ENCODE measurements at regions not wholly inside any gene's neighbourhood (a gene's known extent, or its start where the extent isn't known, plus 50 kb on each side); places are given as distances from the start of the nearest gene placed in this dataset.

GRCh38 chr13:106628936-106629659 is 61.2 kb upstream of the ARGLU1 start:
- POLR2A ChIA-PET (ENCODE audit: low non-redundant PET) = interaction anchor here (0.7 kb wide), 1 partner anchor 21 kb away, joined by 4 read pairs; no protein-coding TSS in a partner anchor
- Histone ChIP-seq H3K4me3 (ENCODE audit: low read depth, low read length, poor library complexity, severe bottlenecking) (no peak overlapping the region), H3K27me3 (replicated peaks; ENCODE audit: insufficient read depth, low read depth, low read length, poor library complexity) (peaks cover 22% of the 10 kb centered on the region), H3K27ac (ENCODE audit: low read depth, low read length, poor library complexity, severe bottlenecking) (no peak overlapping the region), H3K9me3 (ENCODE audit: low read depth, low read length, poor library complexity, severe bottlenecking) (no peaks in the 10 kb centered on the region), H3K4me1 (ENCODE audit: insufficient read depth, low read length, poor library complexity, severe bottlenecking) (no peaks in the 10 kb centered on the region), H3K36me3 (ENCODE audit: insufficient read depth, low read length, poor library complexity, severe bottlenecking) (no peaks in the 10 kb centered on the region)
- TF ChIP-seq EZH2 (IDR thresholded peaks at IDR 0.05; ENCODE audit: borderline replicate concordance, low read depth, low read length, poor library complexity, severe bottlenecking) = no peak
- TF ChIP-seq CTCF (conservative IDR thresholded peaks at IDR 0.05; ENCODE audit: low read depth, low read length) = no peak
- intact Hi-C loops (cut with micrococcal nuclease; ENCODE audit: unreplicated experiment) = loop anchor here (10.0 kb wide), 1 partner anchor 496 kb away; no protein-coding TSS in a partner anchor
- CTCF ChIA-PET = no interaction called here
- no TSS peak for BruUV-seq (replicated peaks)
- DNase-seq (ENCODE audit: low spot score) = no peak

- Histone ChIP-seq H3K36me3 (ENCODE audit: insufficient read depth, low read length, poor library complexity, severe bottlenecking) (no peaks in the 10 kb centered on the region), H3K4me3 (ENCODE audit: low read depth, low read length, poor library complexity, severe bottlenecking) (no peak overlapping the region), H3K27me3 (replicated peaks; ENCODE audit: insufficient read depth, low read depth, low read length, poor library complexity) (peaks cover 48% of the 10 kb centered on the region), H3K4me1 (ENCODE audit: insufficient read depth, low read length, poor library complexity, severe bottlenecking) (no peaks in the 10 kb centered on the region), H3K9me3 (ENCODE audit: low read depth, low read length, poor library complexity, severe bottlenecking) (no peaks in the 10 kb centered on the region), H3K27ac (ENCODE audit: low read depth, low read length, poor library complexity, severe bottlenecking) (no peak overlapping the region)
- no TSS peak for BruUV-seq (replicated peaks)
- no peak for TF ChIP-seq EZH2 (IDR thresholded peaks at IDR 0.05; ENCODE audit: borderline replicate concordance, low read depth, low read length, poor library complexity, severe bottlenecking)
- TF ChIP-seq CTCF (conservative IDR thresholded peaks at IDR 0.05; ENCODE audit: low read depth, low read length) = no peak
- DNase-seq (ENCODE audit: low spot score) = no peak
- ChIA-PET CTCF (no interaction called here), POLR2A (ENCODE audit: low non-redundant PET) (no interaction called here)
- intact Hi-C loops (cut with micrococcal nuclease; ENCODE audit: unreplicated experiment) = loop anchor here (10.0 kb wide), 1 partner anchor 498 kb away; no protein-coding TSS in a partner anchor
Observed at GRCh38 chr13:106626473-106626872, 58.5 kb upstream of the ARGLU1 start.

- H3K36me3 ChIP-seq (ENCODE audit: insufficient read depth, low read length, poor library complexity, severe bottlenecking) = no peaks in the 10 kb centered on the region
- no peaks in the 10 kb centered on the region for H3K9me3 ChIP-seq (ENCODE audit: low read depth, low read length, poor library complexity, severe bottlenecking)
- no peaks in the 10 kb centered on the region for H3K4me1 ChIP-seq (ENCODE audit: insufficient read depth, low read length, poor library complexity, severe bottlenecking)
- H3K27me3 ChIP-seq (replicated peaks; ENCODE audit: insufficient read depth, low read depth, low read length, poor library complexity) = peaks cover 57% of the 10 kb centered on the region
- no TSS peak for BruUV-seq (replicated peaks)
- intact Hi-C loops (cut with micrococcal nuclease; ENCODE audit: unreplicated experiment) = loop anchor here (10.0 kb wide), 1 partner anchor 499 kb away; no protein-coding TSS in a partner anchor
- no peak for DNase-seq (ENCODE audit: low spot score)
- ChIA-PET CTCF (no interaction called here), POLR2A (ENCODE audit: low non-redundant PET) (no interaction called here)
- no peak overlapping the region for H3K4me3 ChIP-seq (ENCODE audit: low read depth, low read length, poor library complexity, severe bottlenecking)
- TF ChIP-seq EZH2 (IDR thresholded peaks at IDR 0.05; ENCODE audit: borderline replicate concordance, low read depth, low read length, poor library complexity, severe bottlenecking) = no peak
- no peak overlapping the region for H3K27ac ChIP-seq (ENCODE audit: low read depth, low read length, poor library complexity, severe bottlenecking)
Observed at GRCh38 chr13:106625578-106625977, 57.6 kb upstream of the ARGLU1 start.

Measured in A673 (cell line).